ENCODE measurements at regions not wholly inside any gene's neighbourhood (a gene's known extent, or its start where the extent isn't known, plus 50 kb on each side); places are given as distances from the start of the nearest gene placed in this dataset.
A peak's percentile ranks its signal among the peaks of the same experiment; 100 is the strongest.

DNA sequence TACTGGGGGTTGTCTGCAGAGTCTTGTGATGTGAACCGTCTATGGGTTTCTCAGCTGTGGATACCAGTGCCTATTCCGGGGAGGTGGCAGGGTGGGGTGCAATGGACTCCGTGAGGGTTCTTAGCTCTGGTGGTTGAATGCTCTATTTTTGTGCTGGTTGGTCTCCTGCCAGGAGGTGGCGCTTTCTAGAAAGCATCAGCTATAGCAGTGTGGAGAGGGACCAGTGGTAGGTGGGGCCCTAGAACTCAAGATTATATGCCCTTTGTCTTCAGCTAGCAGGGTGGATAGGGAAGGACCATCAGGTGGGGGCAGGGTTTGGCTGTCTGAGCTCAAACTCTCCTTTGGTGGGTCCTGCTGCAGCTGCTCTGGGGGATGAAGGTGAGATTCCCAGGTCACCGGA lies 127.3 kb upstream of the PLD5 start:
- Histone ChIP-seq H3K36me3 (replicated peaks in 1 of 2; ENCODE audit: control insufficient read depth in 1 of 2, insufficient read depth in 2 of 2, low read length in 2 of 2) (no peaks in the 10 kb centered on the region), H3K27me3 (ENCODE audit: control insufficient read depth in 1 of 2, insufficient read depth in 2 of 2, low read length in 2 of 2) (no peaks in the 10 kb centered on the region), H2AFZ (ENCODE audit: low read length) (no peak overlapping the region), H3K27ac (ENCODE audit: extremely low read length, insufficient read depth, low read length) (no peak overlapping the region), H3K9me3 (ENCODE audit: low read length) (no peaks in the 10 kb centered on the region), H3K4me2 (ENCODE audit: low read depth, low read length) (no peak overlapping the region), H3K79me2 (ENCODE audit: insufficient read depth, low read length) (no peaks in the 10 kb centered on the region), H3K9ac (ENCODE audit: insufficient read depth, low read depth, low read length) (no peak overlapping the region), H3K4me1 (ENCODE audit: insufficient read depth, low read length) (no peaks in the 10 kb centered on the region), H3K4me3 (replicated peaks in 1 of 3; ENCODE audit: insufficient read depth in 1 of 3, low read depth in 2 of 3, low read length in 3 of 3) (no peak overlapping the region), H4K20me1 (ENCODE audit: insufficient read depth, low read length) (no peaks in the 10 kb centered on the region)
- peak; percentile 4 for DNase-seq (ENCODE audit: low spot score)
- in situ Hi-C loops (cut with HindIII; ENCODE audit: extremely low pct_ligation_motif_present, low pct_unique_long_range_greater_than_20kb): loop anchor here (25.0 kb wide), 1 partner anchor 660 kb away; no protein-coding TSS in a partner anchor
- intact Hi-C loops (cut with micrococcal nuclease; ENCODE audit: unreplicated experiment): no loop called here
- no TSS peak for BruUV-seq (replicated peaks)
- POLR2A ChIA-PET: no interaction called here
- no peak for FAIRE-seq
- ATAC-seq: peak; percentile 63
- TF ChIP-seq, protein P1, sequence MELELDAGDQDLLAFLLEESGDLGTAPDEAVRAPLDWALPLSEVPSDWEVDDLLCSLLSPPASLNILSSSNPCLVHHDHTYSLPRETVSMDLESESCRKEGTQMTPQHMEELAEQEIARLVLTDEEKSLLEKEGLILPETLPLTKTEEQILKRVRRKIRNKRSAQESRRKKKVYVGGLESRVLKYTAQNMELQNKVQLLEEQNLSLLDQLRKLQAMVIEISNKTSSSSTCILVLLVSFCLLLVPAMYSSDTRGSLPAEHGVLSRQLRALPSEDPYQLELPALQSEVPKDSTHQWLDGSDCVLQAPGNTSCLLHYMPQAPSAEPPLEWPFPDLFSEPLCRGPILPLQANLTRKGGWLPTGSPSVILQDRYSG (CRISPR knock-in tag; IDR thresholded peaks at IDR 0.05): no peak
- TF ChIP-seq SMC3 (IDR thresholded peaks at IDR 0.05; ENCODE audit: low read length) (peak; percentile 43; the same call in 1 of the 2 replicates), KDM4B (CRISPR knock-in tag; IDR thresholded peaks at IDR 0.05) (no peak), STAG1 (CRISPR knock-in tag; IDR thresholded peaks at IDR 0.05) (peak; percentile 30; the same call in 1 of the 2 replicates), ZFX (CRISPR knock-in tag; IDR thresholded peaks at IDR 0.05; ENCODE audit: low read depth) (no peak)
- TF ChIP-seq, protein P2, sequence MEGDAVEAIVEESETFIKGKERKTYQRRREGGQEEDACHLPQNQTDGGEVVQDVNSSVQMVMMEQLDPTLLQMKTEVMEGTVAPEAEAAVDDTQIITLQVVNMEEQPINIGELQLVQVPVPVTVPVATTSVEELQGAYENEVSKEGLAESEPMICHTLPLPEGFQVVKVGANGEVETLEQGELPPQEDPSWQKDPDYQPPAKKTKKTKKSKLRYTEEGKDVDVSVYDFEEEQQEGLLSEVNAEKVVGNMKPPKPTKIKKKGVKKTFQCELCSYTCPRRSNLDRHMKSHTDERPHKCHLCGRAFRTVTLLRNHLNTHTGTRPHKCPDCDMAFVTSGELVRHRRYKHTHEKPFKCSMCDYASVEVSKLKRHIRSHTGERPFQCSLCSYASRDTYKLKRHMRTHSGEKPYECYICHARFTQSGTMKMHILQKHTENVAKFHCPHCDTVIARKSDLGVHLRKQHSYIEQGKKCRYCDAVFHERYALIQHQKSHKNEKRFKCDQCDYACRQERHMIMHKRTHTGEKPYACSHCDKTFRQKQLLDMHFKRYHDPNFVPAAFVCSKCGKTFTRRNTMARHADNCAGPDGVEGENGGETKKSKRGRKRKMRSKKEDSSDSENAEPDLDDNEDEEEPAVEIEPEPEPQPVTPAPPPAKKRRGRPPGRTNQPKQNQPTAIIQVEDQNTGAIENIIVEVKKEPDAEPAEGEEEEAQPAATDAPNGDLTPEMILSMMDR (CRISPR knock-in tag; IDR thresholded peaks at IDR 0.05): peak; percentile 48
- TF ChIP-seq, protein P3, sequence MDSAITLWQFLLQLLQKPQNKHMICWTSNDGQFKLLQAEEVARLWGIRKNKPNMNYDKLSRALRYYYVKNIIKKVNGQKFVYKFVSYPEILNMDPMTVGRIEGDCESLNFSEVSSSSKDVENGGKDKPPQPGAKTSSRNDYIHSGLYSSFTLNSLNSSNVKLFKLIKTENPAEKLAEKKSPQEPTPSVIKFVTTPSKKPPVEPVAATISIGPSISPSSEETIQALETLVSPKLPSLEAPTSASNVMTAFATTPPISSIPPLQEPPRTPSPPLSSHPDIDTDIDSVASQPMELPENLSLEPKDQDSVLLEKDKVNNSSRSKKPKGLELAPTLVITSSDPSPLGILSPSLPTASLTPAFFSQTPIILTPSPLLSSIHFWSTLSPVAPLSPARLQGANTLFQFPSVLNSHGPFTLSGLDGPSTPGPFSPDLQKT (CRISPR knock-in tag; IDR thresholded peaks at IDR 0.05; ENCODE audit: borderline replicate concordance): no peak
- 0% methylated on average over 2 of the region's 5 CpGs for WGBS (ENCODE audit: low lambda C conversion rate)
- CTCF ChIA-PET (ENCODE audit: low intra/inter-chr PET ratio, low total read pairs): interaction anchor here (1.2 kb wide), 1 partner anchor 674 kb away, joined by 3 read pairs; no protein-coding TSS in a partner anchor
